ENCODE measurements at regions not wholly inside any gene's neighbourhood (a gene's known extent, or its start where the extent isn't known, plus 50 kb on each side); places are given as distances from the start of the nearest gene placed in this dataset.

- Mint-ChIP-seq H3K36me3 (no peaks in the 10 kb centered on the region), H3K4me3 (no peak overlapping the region), H3K27me3 (no peaks in the 10 kb centered on the region), H3K27ac (no peak overlapping the region), H3K4me1 (no peaks in the 10 kb centered on the region), H3K9me3 (peaks cover 0 to 12% (median 2%) of the 10 kb centered on the region in 7 donors)
- ATAC-seq (ENCODE audit: low read depth in 2 of 2), result no peak
- DNase-seq, result no peak
Measured at GRCh38 chr11:28598531-28598930, 490.3 kb downstream of the METTL15 start.

DNA sequence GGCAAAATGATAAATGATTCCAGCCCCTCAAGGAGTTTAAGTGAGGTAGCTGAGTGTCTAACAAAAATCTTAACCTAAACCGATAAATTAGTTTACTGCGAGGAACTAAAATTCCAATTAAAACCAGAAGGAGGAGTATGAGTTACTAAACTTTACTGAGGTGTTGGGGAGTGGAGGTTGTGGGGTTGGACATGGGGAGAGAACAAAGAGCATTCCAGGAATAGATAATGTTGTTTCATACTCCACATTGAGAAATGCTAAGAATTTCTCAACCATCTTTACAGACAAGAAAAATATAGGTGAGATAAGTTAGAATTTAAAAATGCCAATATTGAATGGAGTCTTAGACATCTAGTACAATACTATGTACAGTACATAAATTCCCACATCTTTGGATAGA is 488.6 kb downstream of the METTL15 start:
- no peaks in the 10 kb centered on the region for H3K4me1 Mint-ChIP-seq
- H3K36me3 Mint-ChIP-seq, result no peaks in the 10 kb centered on the region
- ATAC-seq (ENCODE audit: low read depth in 2 of 2), result no peak
- no peak for DNase-seq
- no peaks in the 10 kb centered on the region for H3K27me3 Mint-ChIP-seq
- no peak overlapping the region for H3K27ac Mint-ChIP-seq
- H3K4me3 Mint-ChIP-seq, result no peak overlapping the region
- peaks cover 0 to 7% (median 0%) of the 10 kb centered on the region in 7 donors for H3K9me3 Mint-ChIP-seq

GRCh38 chr11:28592141-28592540 is 484.0 kb downstream of the METTL15 start:
- peaks cover 0 to 7% (median 0%) of the 10 kb centered on the region in 7 donors for H3K9me3 Mint-ChIP-seq
- no peak overlapping the region for H3K27ac Mint-ChIP-seq
- H3K27me3 Mint-ChIP-seq, result no peaks in the 10 kb centered on the region
- no peak overlapping the region for H3K4me3 Mint-ChIP-seq
- H3K4me1 Mint-ChIP-seq, result no peaks in the 10 kb centered on the region
- no peaks in the 10 kb centered on the region for H3K36me3 Mint-ChIP-seq
- ATAC-seq (ENCODE audit: low read depth in 2 of 2), result no peak
- DNase-seq, result no peak

DNA sequence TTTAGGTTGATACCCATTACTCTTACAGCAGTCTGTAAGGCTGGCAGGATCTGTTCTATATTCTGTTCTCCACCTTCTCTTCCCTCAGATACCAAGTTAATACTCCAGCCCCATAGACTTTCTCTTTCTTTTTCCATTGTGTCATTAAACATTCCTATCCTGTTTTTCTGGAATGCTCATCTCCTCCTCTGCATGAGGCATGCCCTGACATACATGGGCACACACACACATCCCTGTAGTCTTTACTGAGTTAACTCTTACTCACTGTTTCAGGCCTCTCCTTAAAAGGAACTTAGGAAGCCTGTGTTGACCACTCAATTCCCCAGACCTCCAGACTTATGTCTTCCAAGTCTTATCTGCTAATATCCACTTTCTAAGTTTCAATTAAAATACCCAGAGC is 476.8 kb downstream of the METTL15 start:
- DNase-seq, result no peak
- H3K4me3 Mint-ChIP-seq, result no peak overlapping the region
- H3K4me1 Mint-ChIP-seq, result no peaks in the 10 kb centered on the region
- H3K36me3 Mint-ChIP-seq, result no peaks in the 10 kb centered on the region
- ATAC-seq (ENCODE audit: low read depth in 2 of 2), result no peak
- H3K9me3 Mint-ChIP-seq, result peaks cover 0 to 8% (median 0%) of the 10 kb centered on the region in 7 donors
- no peak overlapping the region for H3K27ac Mint-ChIP-seq
- H3K27me3 Mint-ChIP-seq, result no peaks in the 10 kb centered on the region

DNA sequence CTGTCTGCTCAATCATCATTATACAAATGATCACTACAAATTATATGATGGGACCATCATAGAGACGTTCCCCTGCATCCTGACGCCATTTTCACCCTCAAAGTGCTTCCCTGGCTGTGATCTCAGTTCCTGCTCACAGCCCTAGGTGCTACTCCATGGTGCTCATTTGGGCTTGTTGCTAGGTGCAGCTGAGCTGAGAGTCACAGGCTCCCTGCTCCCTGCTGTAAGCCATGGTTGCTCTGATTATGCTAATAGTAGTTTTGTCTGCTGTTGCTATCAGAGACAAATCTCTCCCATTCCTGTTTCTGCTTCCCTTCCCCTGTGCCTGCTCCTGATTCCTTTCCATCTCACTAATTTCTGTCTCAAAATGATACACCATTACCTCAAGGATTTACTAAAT is 474.3 kb downstream of the METTL15 start:
- peaks cover 0 to 8% (median 0%) of the 10 kb centered on the region in 7 donors for H3K9me3 Mint-ChIP-seq
- ATAC-seq (ENCODE audit: low read depth in 2 of 2) (no peak), DNase-seq (no peak)
- H3K4me3 Mint-ChIP-seq, result no peak overlapping the region
- no peak overlapping the region for H3K27ac Mint-ChIP-seq
- H3K4me1 Mint-ChIP-seq, result no peaks in the 10 kb centered on the region
- H3K27me3 Mint-ChIP-seq, result no peaks in the 10 kb centered on the region
- H3K36me3 Mint-ChIP-seq, result no peaks in the 10 kb centered on the region

- no peak overlapping the region for H3K4me3 Mint-ChIP-seq
- no peaks in the 10 kb centered on the region for H3K36me3 Mint-ChIP-seq
- no peak overlapping the region for H3K27ac Mint-ChIP-seq
- no peaks in the 10 kb centered on the region for H3K27me3 Mint-ChIP-seq
- peaks cover 0 to 8% (median 0%) of the 10 kb centered on the region in 7 donors for H3K9me3 Mint-ChIP-seq
- H3K4me1 Mint-ChIP-seq, result no peaks in the 10 kb centered on the region
- DNase-seq, result no peak
- ATAC-seq (ENCODE audit: low read depth in 2 of 2), result no peak
Measured at GRCh38 chr11:28581286-28582242, 473.4 kb downstream of the METTL15 start.

DNA sequence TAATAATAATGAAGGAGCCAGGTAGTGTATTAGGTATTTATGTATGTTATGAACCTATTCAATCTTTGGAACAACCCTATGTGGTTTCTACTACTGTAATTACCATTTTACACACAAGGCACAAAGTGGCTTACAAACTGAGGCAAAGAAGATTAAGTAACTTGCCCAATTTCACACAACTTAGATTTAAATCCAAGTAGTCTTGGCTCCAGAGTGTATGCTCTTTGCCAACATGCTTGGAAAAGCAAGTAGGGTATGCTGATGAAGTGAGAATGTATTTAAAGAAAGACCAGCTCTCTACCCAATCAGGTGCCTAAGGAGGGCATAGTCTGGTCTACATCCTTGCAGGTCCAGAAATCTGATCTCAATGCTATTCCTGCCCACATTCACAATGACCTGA is 463.2 kb downstream of the METTL15 start:
- Mint-ChIP-seq H3K27me3 (no peaks in the 10 kb centered on the region), H3K4me3 (no peak overlapping the region), H3K36me3 (no peaks in the 10 kb centered on the region), H3K27ac (no peak overlapping the region), H3K4me1 (no peaks in the 10 kb centered on the region), H3K9me3 (peaks cover 0 to 14% (median 3%) of the 10 kb centered on the region in 7 donors)
- DNase-seq, result no peak
- ATAC-seq (ENCODE audit: low read depth in 2 of 2), result no peak

- no peaks in the 10 kb centered on the region for H3K27me3 Mint-ChIP-seq
- no peaks in the 10 kb centered on the region for H3K4me1 Mint-ChIP-seq
- H3K4me3 Mint-ChIP-seq, result no peak overlapping the region
- H3K36me3 Mint-ChIP-seq, result no peaks in the 10 kb centered on the region
- peaks cover 0 to 14% (median 3%) of the 10 kb centered on the region in 7 donors for H3K9me3 Mint-ChIP-seq
- ATAC-seq (ENCODE audit: low read depth in 2 of 2) (no peak), DNase-seq (no peak)
- no peak overlapping the region for H3K27ac Mint-ChIP-seq
Measured at GRCh38 chr11:28569106-28569505, 460.9 kb downstream of the METTL15 start.

- Mint-ChIP-seq H3K4me3 (peak overlapping the region in 1 of 8 donors; percentile 7), H3K4me1 (no peaks in the 10 kb centered on the region), H3K36me3 (no peaks in the 10 kb centered on the region), H3K27ac (no peak overlapping the region), H3K9me3 (peaks cover 0 to 14% (median 4%) of the 10 kb centered on the region in 7 donors), H3K27me3 (no peaks in the 10 kb centered on the region)
- ATAC-seq (ENCODE audit: low read depth in 2 of 2), result no peak
- no peak for DNase-seq
Measured at GRCh38 chr11:28566339-28567089, 458.3 kb downstream of the METTL15 start.

GRCh38 chr11:28559492-28559891 is 451.3 kb downstream of the METTL15 start:
- Mint-ChIP-seq H3K4me1 (no peaks in the 10 kb centered on the region), H3K27me3 (peaks cover 0 to 7% (median 6%) of the 10 kb centered on the region in 3 donors), H3K27ac (no peak overlapping the region), H3K9me3 (peaks cover 0 to 15% (median 6%) of the 10 kb centered on the region in 7 donors), H3K4me3 (no peak overlapping the region), H3K36me3 (peaks cover 0 to 4% of the 10 kb centered on the region in 2 donors)
- DNase-seq (no peak), ATAC-seq (ENCODE audit: low read depth in 2 of 2) (no peak)

- Mint-ChIP-seq H3K9me3 (peaks cover 0 to 2% (median 0%) of the 10 kb centered on the region in 7 donors), H3K27me3 (no peaks in the 10 kb centered on the region), H3K4me3 (no peak overlapping the region), H3K36me3 (no peaks in the 10 kb centered on the region), H3K27ac (no peak overlapping the region), H3K4me1 (no peaks in the 10 kb centered on the region)
- DNase-seq (no peak), ATAC-seq (ENCODE audit: low read depth in 2 of 2) (no peak)
Measured at GRCh38 chr11:28547321-28547741, 439.1 kb downstream of the METTL15 start.

DNA sequence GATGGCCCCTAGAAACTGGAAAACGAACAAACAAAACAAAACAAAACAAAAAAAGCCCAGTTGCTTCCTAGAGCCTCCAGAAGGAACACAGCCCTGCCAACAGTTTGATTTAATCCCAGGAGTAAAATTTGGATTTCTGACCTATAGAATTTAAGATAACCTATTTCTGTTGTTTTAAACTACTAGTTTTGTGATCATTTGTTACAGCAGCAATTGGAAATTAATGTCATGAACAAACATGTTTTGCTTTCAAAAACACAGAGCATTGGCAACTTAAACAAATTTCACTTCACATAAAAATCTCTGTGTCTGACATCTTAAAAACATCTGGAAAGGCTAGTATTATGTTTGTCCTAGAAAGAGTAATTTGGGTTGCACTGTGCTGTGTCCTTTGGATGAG is 437.3 kb downstream of the METTL15 start:
- H3K36me3 Mint-ChIP-seq, result no peaks in the 10 kb centered on the region
- DNase-seq, result no peak
- no peak overlapping the region for H3K4me3 Mint-ChIP-seq
- H3K4me1 Mint-ChIP-seq, result no peaks in the 10 kb centered on the region
- H3K27me3 Mint-ChIP-seq, result no peaks in the 10 kb centered on the region
- no peaks in the 10 kb centered on the region for H3K9me3 Mint-ChIP-seq
- no peak overlapping the region for H3K27ac Mint-ChIP-seq
- ATAC-seq (ENCODE audit: low read depth in 2 of 2), result no peak

- ATAC-seq (ENCODE audit: low read depth in 2 of 2), result no peak
- no peak overlapping the region for H3K4me3 Mint-ChIP-seq
- no peak overlapping the region for H3K27ac Mint-ChIP-seq
- no peaks in the 10 kb centered on the region for H3K36me3 Mint-ChIP-seq
- no peaks in the 10 kb centered on the region for H3K4me1 Mint-ChIP-seq
- no peak for DNase-seq
- no peaks in the 10 kb centered on the region for H3K27me3 Mint-ChIP-seq
- no peaks in the 10 kb centered on the region for H3K9me3 Mint-ChIP-seq
Measured at GRCh38 chr11:28542561-28542960, 434.4 kb downstream of the METTL15 start.
